ENCODE measurements at regions not wholly inside any gene's neighbourhood (a gene's known extent, or its start where the extent isn't known, plus 50 kb on each side); places are given as distances from the start of the nearest gene placed in this dataset.

DNA sequence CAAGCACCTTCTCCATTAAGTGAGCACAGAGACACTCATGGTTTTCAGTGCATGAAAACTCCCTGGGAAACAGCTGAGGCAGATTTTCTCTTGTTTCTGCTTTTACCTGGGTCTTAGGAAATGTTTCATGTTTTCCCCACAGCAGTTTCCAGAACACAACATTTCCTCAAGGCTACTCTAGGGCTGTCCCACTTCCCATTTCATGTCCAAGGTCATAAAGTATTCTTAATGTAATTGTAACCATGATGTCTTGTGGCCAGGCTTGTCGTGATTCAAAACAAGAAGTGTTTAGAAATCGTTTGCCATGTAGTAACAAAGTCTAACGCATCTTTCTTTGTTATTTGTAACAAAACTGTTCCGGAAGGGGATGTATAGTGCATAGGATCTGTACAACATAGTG lies 83.8 kb upstream of the NRP1 start:
- TF ChIP-seq, protein P1, sequence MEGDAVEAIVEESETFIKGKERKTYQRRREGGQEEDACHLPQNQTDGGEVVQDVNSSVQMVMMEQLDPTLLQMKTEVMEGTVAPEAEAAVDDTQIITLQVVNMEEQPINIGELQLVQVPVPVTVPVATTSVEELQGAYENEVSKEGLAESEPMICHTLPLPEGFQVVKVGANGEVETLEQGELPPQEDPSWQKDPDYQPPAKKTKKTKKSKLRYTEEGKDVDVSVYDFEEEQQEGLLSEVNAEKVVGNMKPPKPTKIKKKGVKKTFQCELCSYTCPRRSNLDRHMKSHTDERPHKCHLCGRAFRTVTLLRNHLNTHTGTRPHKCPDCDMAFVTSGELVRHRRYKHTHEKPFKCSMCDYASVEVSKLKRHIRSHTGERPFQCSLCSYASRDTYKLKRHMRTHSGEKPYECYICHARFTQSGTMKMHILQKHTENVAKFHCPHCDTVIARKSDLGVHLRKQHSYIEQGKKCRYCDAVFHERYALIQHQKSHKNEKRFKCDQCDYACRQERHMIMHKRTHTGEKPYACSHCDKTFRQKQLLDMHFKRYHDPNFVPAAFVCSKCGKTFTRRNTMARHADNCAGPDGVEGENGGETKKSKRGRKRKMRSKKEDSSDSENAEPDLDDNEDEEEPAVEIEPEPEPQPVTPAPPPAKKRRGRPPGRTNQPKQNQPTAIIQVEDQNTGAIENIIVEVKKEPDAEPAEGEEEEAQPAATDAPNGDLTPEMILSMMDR (conservative IDR thresholded peaks at IDR 0.05; ENCODE audit: low read depth, low read length) = no peak
- TF ChIP-seq EZH2 (IDR thresholded peaks at IDR 0.05; ENCODE audit: borderline replicate concordance, low read depth, low read length, poor library complexity, severe bottlenecking) = no peak
